ENCODE measurements at regions not wholly inside any gene's neighbourhood (a gene's known extent, or its start where the extent isn't known, plus 50 kb on each side); places are given as distances from the start of the nearest gene placed in this dataset.

DNA sequence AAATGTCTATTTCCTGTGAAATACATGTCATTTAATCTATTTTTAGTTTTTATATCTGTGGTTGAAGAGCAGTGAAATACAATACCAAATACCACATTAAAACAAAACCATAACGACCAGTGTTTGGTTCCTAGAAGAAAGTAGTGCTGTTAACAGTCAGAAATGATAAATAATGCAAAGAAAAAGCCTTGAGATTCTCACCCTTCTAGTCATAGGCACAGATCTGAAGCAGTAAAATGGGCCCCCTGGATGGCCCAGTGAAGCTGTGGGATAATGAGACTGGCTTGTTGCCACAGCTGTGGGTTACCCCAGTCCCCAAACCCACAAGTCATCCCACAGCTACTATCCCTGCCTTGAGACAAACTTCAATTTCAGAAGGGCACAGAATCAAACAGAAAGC, 137.3 kb upstream of the RPL34 start:
- H3K36me3 ChIP-seq (ENCODE audit: control insufficient read depth in 4 of 4, insufficient read depth in 4 of 4, low read length in 4 of 4), result no peaks in the 10 kb centered on the region
- 4 to 15% methylated on average over 1 of the region's 1 CpG for WGBS, 2 donors
- TF ChIP-seq, protein P1, sequence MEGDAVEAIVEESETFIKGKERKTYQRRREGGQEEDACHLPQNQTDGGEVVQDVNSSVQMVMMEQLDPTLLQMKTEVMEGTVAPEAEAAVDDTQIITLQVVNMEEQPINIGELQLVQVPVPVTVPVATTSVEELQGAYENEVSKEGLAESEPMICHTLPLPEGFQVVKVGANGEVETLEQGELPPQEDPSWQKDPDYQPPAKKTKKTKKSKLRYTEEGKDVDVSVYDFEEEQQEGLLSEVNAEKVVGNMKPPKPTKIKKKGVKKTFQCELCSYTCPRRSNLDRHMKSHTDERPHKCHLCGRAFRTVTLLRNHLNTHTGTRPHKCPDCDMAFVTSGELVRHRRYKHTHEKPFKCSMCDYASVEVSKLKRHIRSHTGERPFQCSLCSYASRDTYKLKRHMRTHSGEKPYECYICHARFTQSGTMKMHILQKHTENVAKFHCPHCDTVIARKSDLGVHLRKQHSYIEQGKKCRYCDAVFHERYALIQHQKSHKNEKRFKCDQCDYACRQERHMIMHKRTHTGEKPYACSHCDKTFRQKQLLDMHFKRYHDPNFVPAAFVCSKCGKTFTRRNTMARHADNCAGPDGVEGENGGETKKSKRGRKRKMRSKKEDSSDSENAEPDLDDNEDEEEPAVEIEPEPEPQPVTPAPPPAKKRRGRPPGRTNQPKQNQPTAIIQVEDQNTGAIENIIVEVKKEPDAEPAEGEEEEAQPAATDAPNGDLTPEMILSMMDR (IDR thresholded peaks at IDR 0.05; ENCODE audit: control extremely low read depth, extremely low read depth), result no peak
- H3K9me3 ChIP-seq (ENCODE audit: control insufficient read depth in 4 of 4, insufficient read depth in 3 of 4, low read length in 3 of 4), result no peaks in the 10 kb centered on the region
- no peak overlapping the region for H3K9ac ChIP-seq (ENCODE audit: insufficient read depth in 1 of 2, low read length in 2 of 2)
- H3K4me3 ChIP-seq, result no peak overlapping the region
- ATAC-seq (ENCODE audit: insufficient read depth, low FRiP score), result no peak
- no peak overlapping the region for H3K27ac ChIP-seq (ENCODE audit: low read depth in 1 of 2, low read length in 1 of 2)
- DNase-seq, result no peak
- H3K27me3 ChIP-seq (ENCODE audit: control insufficient read depth in 3 of 3, insufficient read depth in 3 of 3, low read length in 2 of 3), result no peaks in the 10 kb centered on the region
- H3K4me1 ChIP-seq (ENCODE audit: control insufficient read depth in 5 of 5, insufficient read depth in 5 of 5, low read length in 5 of 5), result peaks cover 0 to 5% (median 0%) of the 10 kb centered on the region in 5 donors

- Histone ChIP-seq H3K4me3 (no peak overlapping the region), H3K36me3 (ENCODE audit: control insufficient read depth in 4 of 4, insufficient read depth in 4 of 4, low read length in 4 of 4) (no peaks in the 10 kb centered on the region), H3K4me1 (ENCODE audit: control insufficient read depth in 5 of 5, insufficient read depth in 5 of 5, low read length in 5 of 5) (peaks cover 0 to 5% (median 0%) of the 10 kb centered on the region in 5 donors), H3K9ac (ENCODE audit: insufficient read depth in 1 of 2, low read length in 2 of 2) (no peak overlapping the region), H3K27me3 (ENCODE audit: control insufficient read depth in 3 of 3, insufficient read depth in 3 of 3, low read length in 2 of 3) (no peaks in the 10 kb centered on the region), H3K9me3 (ENCODE audit: control insufficient read depth in 4 of 4, insufficient read depth in 3 of 4, low read length in 3 of 4) (no peaks in the 10 kb centered on the region), H3K27ac (ENCODE audit: low read depth in 1 of 2, low read length in 1 of 2) (no peak overlapping the region)
- 89 to 90% methylated on average over 1 of the region's 1 CpG for WGBS, 2 donors
- DNase-seq (no peak), ATAC-seq (ENCODE audit: insufficient read depth, low FRiP score) (no peak)
- TF ChIP-seq, protein P1 (IDR thresholded peaks at IDR 0.05; ENCODE audit: control extremely low read depth, extremely low read depth), result no peak
Observed at GRCh38 chr4:108480881-108481280, 139.5 kb upstream of the RPL34 start.

DNA sequence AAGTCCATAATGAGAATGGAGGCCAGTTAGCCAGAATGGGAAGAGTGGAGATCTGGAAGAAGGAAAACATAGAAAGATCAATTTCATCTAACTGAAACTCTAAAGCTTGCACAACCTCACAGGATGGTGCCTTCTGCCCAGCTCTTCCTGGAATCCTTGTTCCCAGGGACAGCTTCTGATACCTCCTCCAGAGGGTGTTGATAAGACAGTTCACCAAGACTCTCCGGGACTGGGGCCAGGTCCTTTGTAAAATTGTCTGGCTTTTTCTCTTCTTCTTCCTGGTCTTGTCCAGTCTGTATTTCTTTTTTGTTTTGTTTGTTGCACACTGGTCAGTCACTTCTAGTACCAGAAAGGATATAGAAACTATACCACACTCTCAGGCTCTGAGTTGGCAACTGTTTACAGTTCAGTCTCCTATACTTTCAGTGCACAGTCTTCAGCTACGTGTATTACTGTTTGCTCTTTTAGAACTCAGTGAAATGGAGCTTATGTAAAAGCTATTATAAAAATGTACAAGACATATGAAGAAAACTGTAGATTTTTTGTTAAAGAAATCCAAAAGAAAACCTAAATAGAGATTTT, 142.8 kb upstream of the RPL34 start:
- TF ChIP-seq, protein P1 (IDR thresholded peaks at IDR 0.05; ENCODE audit: control extremely low read depth, extremely low read depth), result no peak
- no peak overlapping the region for H3K9ac ChIP-seq (ENCODE audit: insufficient read depth in 1 of 2, low read length in 2 of 2)

More for the DNA sequence above, 142.8 kb upstream of the RPL34 start:
- H3K36me3 ChIP-seq (ENCODE audit: control insufficient read depth in 4 of 4, insufficient read depth in 4 of 4, low read length in 4 of 4), result no peaks in the 10 kb centered on the region
- peaks cover 0 to 10% (median 0%) of the 10 kb centered on the region in 5 donors for H3K4me1 ChIP-seq (ENCODE audit: control insufficient read depth in 5 of 5, insufficient read depth in 5 of 5, low read length in 5 of 5)
- no peak overlapping the region for H3K27ac ChIP-seq (ENCODE audit: low read depth in 1 of 2, low read length in 1 of 2)
- 82 to 89% methylated on average over 2 of the region's 2 CpGs for WGBS, 2 donors
- no peak overlapping the region for H3K4me3 ChIP-seq
- no peak for DNase-seq
- H3K9me3 ChIP-seq (ENCODE audit: control insufficient read depth in 4 of 4, insufficient read depth in 3 of 4, low read length in 3 of 4), result no peaks in the 10 kb centered on the region
- no peaks in the 10 kb centered on the region for H3K27me3 ChIP-seq (ENCODE audit: control insufficient read depth in 3 of 3, insufficient read depth in 3 of 3, low read length in 2 of 3)
- no peak for ATAC-seq (ENCODE audit: insufficient read depth, low FRiP score)
